Heart left ventricle (tissue), 16 donors: ENCODE measurements at regions not wholly inside any gene's neighbourhood (a gene's known extent, or its start where the extent isn't known, plus 50 kb on each side); places are given as distances from the start of the nearest gene placed in this dataset.

Source experiments
- ATAC-seq, 4 donors: fragments of 200-7000 bp; cut with Tn5 transposase; one replicate each; pipeline ENCODE4 v1.9.1; 2020 to 2022; ENCODE audit warnings: moderate library complexity in 4 of 4, mild to moderate bottlenecking in 3 of 4, moderate number of reproducible peaks in 1 of 4
- DNase-seq, 5 donors: peaks; one replicate each; pipeline ENCODE4 v3.0.0-alpha.2; 2020
- H3K27ac ChIP-seq, 12 donors: fragments of 200-600 bp; sonication (generic) in 4 of 12; one replicate each; pipeline versions ENCODE4 v1.5.0 to v1.8.0; 2016 to 2022; ENCODE audit warnings: mild to moderate bottlenecking in 2 of 12
- H3K27me3 ChIP-seq, 9 donors: fragments of 200-600 bp; sonication (generic) in 2 of 9; one replicate each; pipeline versions ENCODE4 v1.5.1 to v1.8.0; 2016 to 2022; ENCODE audit warnings: mild to moderate bottlenecking in 3 of 9
- H3K36me3 ChIP-seq, 9 donors: fragments of 200-600 bp; sonication (generic) in 2 of 9; one replicate each; pipeline versions ENCODE4 v1.5.0 to v1.8.0; 2018 to 2022; ENCODE audit warnings: mild to moderate bottlenecking in 2 of 9
- H3K4me1 ChIP-seq, 12 donors: fragments of 200-600 bp; sonication (generic) in 4 of 12; one replicate each; pipeline versions ENCODE4 v1.5.0 to v1.8.0; 2016 to 2022; ENCODE audit warnings: mild to moderate bottlenecking in 3 of 12
- H3K4me3 ChIP-seq, 12 donors: fragments of 200-600 bp; sonication (generic) in 4 of 12; one replicate each; pipeline versions ENCODE4 v1.5.0 to v1.8.0; 2017 to 2022; ENCODE audit warnings: mild to moderate bottlenecking in 9 of 12, moderate library complexity in 4 of 12
- H3K9me3 ChIP-seq, 12 donors: fragments of 200-600 bp; sonication (generic) in 4 of 12; one replicate each; pipeline versions ENCODE4 v1.5.0 to v1.8.0; 2016 to 2022; ENCODE audit warnings: mild to moderate bottlenecking in 1 of 12
- POLR2A ChIP-seq, 2 donors: fragments of 450-650 bp; IDR thresholded peaks; one replicate each; pipeline ENCODE4 v1.6.1; 2017; ENCODE audit warnings: antibody characterized with exemption in 2 of 2, mild to moderate bottlenecking in 2 of 2, moderate library complexity in 2 of 2
- WGBS, 4 donors: extraction: QIAGEN DNeasy Blood & Tissue Kit in 2 of 4; methylation state at CpG; one replicate each; pipeline versions ENCODE4 v1.1.5 to v1.1.7; 2013 to 2018; 5-methylcytosine and 5-hydroxymethylcytosine counted together
- intact Hi-C, 10 donors: fragments of 100-400 bp; cut with DNase I; formaldehyde crosslinking; loops; one replicate each; pipeline versions ENCODE4 v1.11.1 to v1.14.2; 2022
- TF ChIP-seq, protein P1 (sequence below), 12 donors: fragments of 200-600 bp; sonication (generic) in 4 of 12; IDR thresholded peaks; one replicate each; pipeline versions ENCODE4 v1.5.0 to v1.8.0; 2018 to 2022; ENCODE audit warnings: antibody characterized with exemption in 12 of 12, mild to moderate bottlenecking in 5 of 12
- donor health status: ischemic (EF 13 %, LVEDD 7.1; RV severe dilation, severe dysfunction).
- donor health status: healthy with polysubstance abuse.
- donor health status: DM: no; HTN: yes; CAD: no.
- donor health status: DM: no; HTN: no; CAD: no.
- donor health status: ischemic (EF 25% LVEDD 6.9; RV normal size, moderate dysfunction).
- donor health status: ischemic (EF 25% LVEDD 5.7; RV mildly dilated, moderate dysfunction).
- donor health status: healthy.
- donor health status: DM: yes; HTN: yes; CAD: no.
- donor health status: ischemic (EF 35%, LVEDD 5.7; RV mildly dilated, moderate dysfunction).
- donor health status: nonischemic (EF 11% LVEDD 7.7; RV severe dilation, severe dysfunction).
- donor health status: DM: yes; HTN: yes; CAD: no.
- donor health status: PGD.
- donor health status: ischemic (EF 29% LVEDD 5.4; RV normal size, mild dysfunction).
- donor health status: nonischemic (EF 23%, LVEDD 6.1; RV moderate dilation, normal function).

DNA sequence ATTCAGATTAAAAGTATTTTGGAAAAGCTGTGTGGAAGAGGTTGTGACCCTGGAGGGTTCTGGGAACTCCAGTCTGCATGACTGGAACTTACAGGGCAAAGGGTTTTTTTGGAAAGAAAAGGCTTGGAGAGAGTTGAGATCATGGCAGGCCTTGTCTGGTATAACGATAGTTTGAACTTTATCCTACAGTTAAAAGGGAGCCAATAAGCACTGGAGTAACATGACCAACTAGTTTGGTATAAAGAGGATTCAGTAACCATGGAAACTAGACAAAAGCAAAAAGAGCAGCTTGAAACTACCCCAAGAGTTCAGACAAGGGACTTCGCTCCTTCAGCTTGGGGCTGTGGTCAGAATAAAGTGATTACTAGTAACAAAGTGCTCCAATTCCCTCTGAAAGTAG, 151.2 kb upstream of the TMCO5A start:
- Histone ChIP-seq H3K27me3 (no peaks in the 10 kb centered on the region), H3K4me3 (no peak overlapping the region), H3K4me1 (no peaks in the 10 kb centered on the region), H3K36me3 (no peaks in the 10 kb centered on the region), H3K27ac (no peak overlapping the region), H3K9me3 (no peaks in the 10 kb centered on the region)
- TF ChIP-seq, protein P1, sequence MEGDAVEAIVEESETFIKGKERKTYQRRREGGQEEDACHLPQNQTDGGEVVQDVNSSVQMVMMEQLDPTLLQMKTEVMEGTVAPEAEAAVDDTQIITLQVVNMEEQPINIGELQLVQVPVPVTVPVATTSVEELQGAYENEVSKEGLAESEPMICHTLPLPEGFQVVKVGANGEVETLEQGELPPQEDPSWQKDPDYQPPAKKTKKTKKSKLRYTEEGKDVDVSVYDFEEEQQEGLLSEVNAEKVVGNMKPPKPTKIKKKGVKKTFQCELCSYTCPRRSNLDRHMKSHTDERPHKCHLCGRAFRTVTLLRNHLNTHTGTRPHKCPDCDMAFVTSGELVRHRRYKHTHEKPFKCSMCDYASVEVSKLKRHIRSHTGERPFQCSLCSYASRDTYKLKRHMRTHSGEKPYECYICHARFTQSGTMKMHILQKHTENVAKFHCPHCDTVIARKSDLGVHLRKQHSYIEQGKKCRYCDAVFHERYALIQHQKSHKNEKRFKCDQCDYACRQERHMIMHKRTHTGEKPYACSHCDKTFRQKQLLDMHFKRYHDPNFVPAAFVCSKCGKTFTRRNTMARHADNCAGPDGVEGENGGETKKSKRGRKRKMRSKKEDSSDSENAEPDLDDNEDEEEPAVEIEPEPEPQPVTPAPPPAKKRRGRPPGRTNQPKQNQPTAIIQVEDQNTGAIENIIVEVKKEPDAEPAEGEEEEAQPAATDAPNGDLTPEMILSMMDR (IDR thresholded peaks at IDR 0.05): no peak
- no peak for TF ChIP-seq POLR2A (IDR thresholded peaks at IDR 0.05)
- DNase-seq: no peak
- intact Hi-C loops: no loop called here
- 80 to 88% (median 83%) methylated on average over 2 of the region's 2 CpGs for WGBS, 4 donors
- no peak for ATAC-seq

DNA sequence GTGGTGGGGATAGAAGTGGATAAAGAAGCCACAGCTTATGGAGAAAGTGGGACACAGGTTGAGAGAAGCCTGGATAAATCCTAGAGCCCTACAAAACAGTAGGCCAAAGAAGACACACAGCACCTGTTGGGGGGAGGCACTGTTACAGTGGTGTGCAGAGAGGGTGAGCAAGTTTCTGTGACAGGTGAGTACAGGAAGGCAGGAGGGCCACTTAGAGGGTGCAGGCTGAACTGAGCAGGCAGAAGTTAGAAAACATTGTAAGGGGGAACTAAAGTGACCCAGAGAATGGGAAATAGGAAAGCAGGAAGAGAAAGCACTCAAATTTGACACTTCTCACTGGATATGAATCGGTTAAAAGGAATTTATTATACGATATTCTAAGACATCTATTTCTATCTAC, 146.1 kb upstream of the TMCO5A start:
- DNase-seq: no peak
- Histone ChIP-seq H3K27ac (no peak overlapping the region), H3K9me3 (no peaks in the 10 kb centered on the region), H3K4me3 (no peak overlapping the region), H3K36me3 (no peaks in the 10 kb centered on the region), H3K27me3 (no peaks in the 10 kb centered on the region), H3K4me1 (no peaks in the 10 kb centered on the region)
- intact Hi-C loops: no loop called here
- WGBS, 4 donors: 71 to 77% (median 75%) methylated on average over 2 of the region's 2 CpGs
- TF ChIP-seq, protein P1 (IDR thresholded peaks at IDR 0.05): no peak
- no peak for TF ChIP-seq POLR2A (IDR thresholded peaks at IDR 0.05)
- no peak for ATAC-seq

DNA sequence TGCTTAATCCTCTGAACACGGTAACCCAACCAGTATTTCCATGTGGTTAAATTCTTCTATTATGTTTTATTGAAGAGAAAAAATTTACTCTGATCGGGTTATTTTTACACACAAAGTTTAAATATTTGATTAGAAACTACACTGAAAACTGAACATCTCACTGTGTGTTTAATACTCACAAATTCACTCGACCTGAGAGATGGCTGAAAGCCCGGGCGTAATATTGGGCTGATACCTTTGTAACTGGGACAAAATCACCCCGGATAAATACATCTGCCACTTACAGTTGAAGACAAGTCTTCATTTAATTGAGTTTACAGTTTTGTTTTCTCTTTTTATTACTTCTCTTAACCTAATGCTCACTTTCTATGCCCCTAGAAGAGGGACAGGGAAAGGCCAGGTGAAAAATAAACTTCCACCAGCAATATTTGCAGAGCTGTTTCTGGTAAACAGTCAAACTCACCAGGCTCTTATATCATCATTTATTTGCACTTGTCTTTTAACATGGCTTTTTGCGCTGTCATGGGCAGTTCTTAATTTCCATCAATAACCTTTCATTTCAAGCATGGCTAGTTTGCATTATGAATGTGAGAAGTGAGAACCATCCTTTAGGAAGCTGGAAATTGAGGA, 145.6 kb upstream of the TMCO5A start:
- TF ChIP-seq, protein P1 (IDR thresholded peaks at IDR 0.05): no peak
- no peak for TF ChIP-seq POLR2A (IDR thresholded peaks at IDR 0.05)
- no peak for ATAC-seq
- no peaks in the 10 kb centered on the region for H3K9me3 ChIP-seq
- H3K36me3 ChIP-seq: no peaks in the 10 kb centered on the region
- no peak overlapping the region for H3K27ac ChIP-seq
- DNase-seq: no peak
- H3K4me1 ChIP-seq: no peaks in the 10 kb centered on the region
- H3K4me3 ChIP-seq: no peak overlapping the region
- no peaks in the 10 kb centered on the region for H3K27me3 ChIP-seq
- WGBS, 4 donors: 90 to 94% (median 92%) methylated on average over 7 of the region's 7 CpGs
- intact Hi-C loops: no loop called here

DNA sequence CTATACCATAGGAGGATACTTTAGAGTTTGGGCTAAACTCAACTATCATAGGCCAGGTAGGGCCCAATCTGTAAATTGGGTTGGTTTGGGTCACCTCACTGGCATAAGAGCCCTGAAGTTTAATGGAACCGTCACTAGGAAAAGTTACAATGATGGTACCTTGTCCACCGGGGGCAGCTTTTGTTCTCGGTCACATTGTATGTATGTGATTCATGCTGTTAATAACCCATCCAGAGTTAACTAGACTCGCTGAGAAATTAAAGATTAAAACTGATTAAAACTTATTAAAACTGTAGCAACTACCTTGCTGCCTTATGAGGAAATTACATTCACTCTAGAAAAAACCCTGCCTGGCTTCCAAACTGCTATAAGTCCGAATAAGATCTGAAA, 145.0 kb upstream of the TMCO5A start:
- no peak for TF ChIP-seq POLR2A (IDR thresholded peaks at IDR 0.05)
- TF ChIP-seq, protein P1 (IDR thresholded peaks at IDR 0.05): no peak
- H3K4me1 ChIP-seq: no peaks in the 10 kb centered on the region
- ATAC-seq (no peak), DNase-seq (no peak)
- H3K9me3 ChIP-seq: no peaks in the 10 kb centered on the region
- no peaks in the 10 kb centered on the region for H3K36me3 ChIP-seq
- intact Hi-C loops: no loop called here
- 76 to 85% (median 81%) methylated on average over 5 of the region's 5 CpGs for WGBS, 4 donors
- no peak overlapping the region for H3K27ac ChIP-seq
- H3K27me3 ChIP-seq: no peaks in the 10 kb centered on the region
- no peak overlapping the region for H3K4me3 ChIP-seq
